ENCODE measurements at regions not wholly inside any gene's neighbourhood (a gene's known extent, or its start where the extent isn't known, plus 50 kb on each side); places are given as distances from the start of the nearest gene placed in this dataset.

DNA sequence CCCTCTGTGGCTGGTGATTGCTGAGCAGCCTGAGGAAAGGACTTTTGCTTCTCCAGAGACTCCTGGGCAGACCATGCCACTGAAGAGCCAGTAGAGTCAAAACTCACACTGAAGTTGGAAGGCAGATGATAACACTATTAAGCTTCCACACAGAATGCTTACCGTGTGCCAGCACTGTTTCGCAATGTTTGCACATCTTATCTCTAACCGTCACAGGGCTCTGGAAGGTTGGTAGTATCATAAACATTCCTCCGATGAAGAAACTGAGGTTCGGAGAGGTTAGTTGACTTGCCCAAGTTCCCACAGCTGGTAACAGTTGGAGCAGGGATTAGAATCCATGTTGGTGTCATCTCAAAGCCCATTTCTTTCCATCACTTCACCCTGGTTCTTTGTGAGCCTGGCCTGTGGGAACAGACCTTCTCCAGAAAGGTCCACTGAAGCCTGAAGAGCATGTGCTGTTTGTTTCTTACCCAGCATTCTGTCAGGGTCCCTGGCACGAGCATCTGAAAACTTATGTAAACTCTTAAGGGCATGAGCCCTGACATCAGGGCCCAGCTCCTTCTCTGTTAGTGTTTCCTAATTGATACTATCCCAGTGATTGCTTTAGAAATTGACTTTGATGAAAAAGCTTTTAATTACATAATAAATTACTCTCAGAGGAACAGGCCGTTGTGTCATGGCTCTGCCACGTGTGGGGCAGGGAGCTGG, 77.0 kb upstream of the PRR23C start:
- no peak for TF ChIP-seq GATA3 (IDR thresholded peaks at IDR 0.05; ENCODE audit: low read depth, low read length)
- TF ChIP-seq GATA2 (IDR thresholded peaks at IDR 0.05; ENCODE audit: low read depth, low read length), result no peak

Measured in SH-SY5Y (cell line).